Epithelial cell of prostate (primary cell): ENCODE measurements at regions not wholly inside any gene's neighbourhood (a gene's known extent, or its start where the extent isn't known, plus 50 kb on each side); places are given as distances from the start of the nearest gene placed in this dataset.

Source experiments
- DNase-seq: peaks from one replicate; pipeline ENCODE4 v3.0.0-alpha.2; 2011; ENCODE audit warnings: low read depth, low spot score
- H3K27ac ChIP-seq: fragments of 450-650 bp; 2 replicates; pipeline ENCODE4 v1.5.1; 2017; ENCODE audit warnings: mild to moderate bottlenecking

DNA sequence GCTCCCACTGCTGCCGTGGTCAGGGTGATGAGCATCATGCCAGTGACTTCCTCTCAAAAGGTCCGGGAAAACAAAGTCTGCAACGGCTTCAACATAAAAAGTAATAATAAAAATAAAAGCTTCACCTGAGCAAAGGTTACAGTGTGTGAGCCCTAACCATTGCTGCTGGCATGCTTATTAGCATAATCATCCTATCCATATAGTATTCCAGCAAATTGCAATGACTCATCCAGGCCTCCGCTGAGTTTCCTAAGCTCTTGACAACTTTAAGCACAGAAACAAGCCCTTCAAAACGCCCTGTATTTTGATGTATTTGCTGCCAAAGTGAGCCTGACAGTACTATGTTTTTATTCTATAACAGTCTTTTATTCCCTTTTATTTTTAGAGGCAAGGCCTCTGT, 100.5 kb downstream of the AASDH start:
- no peak for DNase-seq
- H3K27ac ChIP-seq, result no peak overlapping the region

- H3K27ac ChIP-seq, result no peak overlapping the region
- no peak for DNase-seq
Measured at GRCh38 chr4:56283375-56283774, 103.9 kb downstream of the AASDH start.

GRCh38 chr4:56282004-56282403, 105.3 kb downstream of the AASDH start:
- DNase-seq, result no peak
- no peak overlapping the region for H3K27ac ChIP-seq

DNA sequence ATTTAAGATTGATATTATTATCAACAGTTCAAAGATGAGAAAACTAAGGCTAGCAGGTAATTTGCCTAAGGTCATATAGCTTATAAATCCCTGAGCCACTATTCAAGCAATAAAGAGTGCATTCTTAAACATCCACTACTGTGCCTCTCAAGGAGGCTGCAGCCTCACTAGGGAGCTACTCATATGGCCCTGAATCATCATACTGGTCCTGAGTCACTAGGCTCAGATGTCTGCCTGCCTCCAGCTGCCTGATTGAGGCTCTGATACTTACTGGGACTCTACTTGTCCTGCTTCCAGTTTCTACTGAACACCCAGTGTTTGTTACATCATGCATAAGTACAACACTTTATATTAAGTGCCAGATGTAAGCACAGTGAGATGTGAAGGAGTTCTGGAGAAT, 110.7 kb downstream of the AASDH start:
- no peak for DNase-seq
- H3K27ac ChIP-seq, result no peak overlapping the region

DNA sequence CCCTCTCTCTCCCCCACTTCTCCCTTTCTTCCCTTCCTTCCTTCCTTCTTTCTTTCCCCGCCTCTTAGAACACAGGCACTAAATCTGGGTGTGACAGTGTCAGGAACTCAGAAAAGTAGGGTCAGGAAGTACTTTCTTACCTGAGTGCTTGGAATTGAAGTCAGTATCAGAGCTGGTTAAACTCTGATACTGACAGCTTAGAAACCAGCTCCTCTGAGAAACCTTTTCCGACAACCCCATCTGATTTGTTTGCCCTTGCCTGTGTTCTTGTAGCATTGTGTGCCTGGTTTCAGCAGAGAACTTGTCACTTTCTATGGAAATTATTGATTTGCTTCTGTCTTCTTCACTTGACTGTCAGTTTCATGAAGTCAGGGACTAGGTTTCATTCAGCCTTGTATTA, 113.9 kb downstream of the AASDH start:
- no peak for DNase-seq
- H3K27ac ChIP-seq, result no peak overlapping the region

DNA sequence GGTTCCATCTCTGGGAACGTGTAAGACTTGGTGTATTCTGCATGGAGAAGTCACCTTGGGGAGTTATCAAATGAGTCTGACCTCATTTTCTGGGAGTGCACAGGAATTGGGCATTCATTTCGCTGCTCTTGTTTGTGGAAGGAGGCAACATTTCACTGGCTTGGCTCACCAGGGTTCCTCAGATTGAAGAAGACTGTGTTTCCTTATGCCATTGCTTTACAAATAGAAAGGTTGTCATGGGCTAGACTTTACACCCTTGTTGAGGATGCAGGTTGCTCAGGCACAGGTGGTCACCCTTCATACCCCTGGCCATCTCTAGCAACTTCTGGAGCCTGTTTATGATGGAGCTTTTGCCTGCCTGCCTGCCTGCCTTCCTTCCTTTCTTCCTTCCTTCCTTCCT, 114.4 kb downstream of the AASDH start:
- no peak overlapping the region for H3K27ac ChIP-seq

DNA sequence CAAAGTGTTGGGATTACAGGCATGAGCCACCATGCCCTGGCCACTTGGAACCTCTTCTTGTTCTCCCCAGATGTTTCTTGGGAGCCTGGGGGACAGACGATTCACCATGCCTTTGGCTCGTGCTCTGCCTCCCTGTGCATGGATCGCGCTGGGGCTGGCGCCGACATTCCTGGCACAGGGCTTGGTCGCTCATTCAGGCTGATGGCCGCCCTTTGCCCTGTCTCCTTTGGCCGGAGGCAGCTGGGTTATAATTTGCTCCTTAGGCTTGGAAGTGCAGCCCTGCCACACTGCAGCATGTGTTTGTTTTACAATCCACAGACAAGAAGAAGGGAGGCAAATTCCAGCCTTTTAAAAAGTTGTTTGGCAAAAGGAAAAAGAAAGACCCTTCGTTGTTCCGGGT, 115.3 kb downstream of the AASDH start:
- no peak overlapping the region for H3K27ac ChIP-seq
- DNase-seq, result no peak

More for the DNA sequence above, 114.4 kb downstream of the AASDH start:
- DNase-seq, result no peak

DNA sequence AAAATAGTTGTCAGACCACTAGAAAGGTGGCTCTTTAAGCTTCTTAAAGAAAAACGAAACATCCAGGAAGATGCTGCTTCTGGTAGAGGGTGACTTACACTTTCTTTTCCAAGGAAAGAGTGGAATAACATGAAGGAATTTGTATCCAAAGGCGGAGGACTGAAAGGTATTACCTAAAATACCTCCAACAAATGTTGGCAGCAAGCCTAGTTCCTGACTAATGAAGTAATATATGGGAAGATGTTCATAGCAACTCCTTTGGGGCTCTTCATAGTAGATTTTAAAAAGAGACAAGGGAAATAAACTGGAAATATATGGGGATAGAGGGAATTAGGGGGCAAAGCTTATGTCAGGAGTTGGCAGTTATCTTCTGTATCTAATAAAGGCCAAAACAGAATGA, 116.2 kb downstream of the AASDH start:
- H3K27ac ChIP-seq, result no peak overlapping the region
- DNase-seq, result no peak

DNA sequence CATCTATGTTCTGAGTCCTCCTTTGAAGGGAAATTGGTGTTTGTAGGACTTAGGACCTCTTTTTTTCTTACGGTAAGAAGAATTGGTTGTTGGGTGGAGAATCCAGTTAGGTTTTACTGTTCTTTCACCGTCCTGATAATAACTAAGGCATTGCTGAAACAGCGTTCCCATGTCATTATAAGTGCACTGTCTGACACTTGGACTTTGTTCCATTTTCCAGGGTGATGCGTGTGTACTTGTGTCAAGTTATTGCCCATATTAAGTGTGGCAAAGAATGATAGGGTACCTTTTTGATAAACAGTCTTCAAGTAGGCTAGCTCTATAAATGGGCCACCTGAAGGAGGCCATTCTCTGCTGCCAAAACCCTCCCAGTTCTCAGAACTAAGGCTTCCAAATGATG, 119.7 kb downstream of the AASDH start:
- no peak overlapping the region for H3K27ac ChIP-seq
- no peak for DNase-seq

DNA sequence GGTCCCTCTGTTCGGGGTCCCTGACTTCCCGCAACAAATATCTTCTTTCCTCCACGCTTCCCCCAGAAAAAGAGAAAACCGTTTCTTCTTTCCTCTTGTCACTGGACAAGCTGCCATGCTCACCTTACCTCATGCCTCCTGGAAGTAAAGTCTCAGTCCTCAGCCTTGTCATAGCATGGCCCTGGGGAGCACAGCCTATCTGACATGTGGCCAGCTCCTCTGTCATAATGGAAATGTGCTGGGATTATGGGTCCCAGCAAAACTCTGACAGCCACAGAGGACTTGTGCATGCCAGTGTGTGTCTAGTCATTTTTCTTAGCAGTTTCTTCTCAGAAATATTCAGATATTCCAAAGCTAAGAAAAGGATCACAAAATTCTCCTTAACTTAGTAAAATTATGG, 122.4 kb downstream of the AASDH start:
- DNase-seq, result no peak
- H3K27ac ChIP-seq, result no peak overlapping the region

DNA sequence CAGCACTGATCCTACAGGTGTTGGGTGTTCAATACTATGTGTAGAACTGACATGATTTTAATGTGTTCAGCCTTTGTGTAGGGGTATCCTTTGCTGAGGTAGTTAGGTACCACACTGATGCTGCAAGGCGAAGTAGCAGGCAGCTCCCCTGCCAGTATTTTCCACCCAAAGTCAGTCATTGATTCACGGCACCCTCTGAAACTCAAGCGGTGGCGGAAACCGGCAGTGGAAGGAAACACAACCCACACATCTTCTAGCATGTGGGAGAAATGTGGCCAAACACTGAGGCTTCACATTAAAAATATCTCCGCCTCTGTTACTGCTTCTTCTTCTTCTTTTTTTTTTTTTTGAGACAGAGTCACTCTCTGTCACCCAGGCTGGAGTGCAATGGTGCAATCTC, 126.3 kb downstream of the AASDH start:
- no peak overlapping the region for H3K27ac ChIP-seq
- DNase-seq, result no peak

DNA sequence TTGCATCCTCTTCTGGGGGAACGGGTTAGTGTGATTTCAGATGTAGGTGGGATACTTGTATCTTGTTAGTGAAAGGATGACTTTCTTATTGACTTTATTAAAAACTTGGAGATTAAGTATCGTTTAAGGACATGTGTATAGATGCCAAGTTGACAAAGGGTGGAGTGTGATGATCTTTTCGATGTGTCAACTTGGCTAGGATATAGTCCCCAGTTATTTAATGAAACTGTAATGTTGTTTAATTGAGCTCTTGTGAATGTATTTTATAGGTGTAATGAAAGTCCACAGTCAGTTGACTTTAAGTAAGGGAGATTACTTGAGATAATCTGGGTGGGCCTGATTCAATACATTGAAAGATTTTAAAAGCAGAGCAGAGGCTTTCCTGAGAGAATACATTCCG, 127.0 kb downstream of the AASDH start:
- DNase-seq, result no peak

DNA sequence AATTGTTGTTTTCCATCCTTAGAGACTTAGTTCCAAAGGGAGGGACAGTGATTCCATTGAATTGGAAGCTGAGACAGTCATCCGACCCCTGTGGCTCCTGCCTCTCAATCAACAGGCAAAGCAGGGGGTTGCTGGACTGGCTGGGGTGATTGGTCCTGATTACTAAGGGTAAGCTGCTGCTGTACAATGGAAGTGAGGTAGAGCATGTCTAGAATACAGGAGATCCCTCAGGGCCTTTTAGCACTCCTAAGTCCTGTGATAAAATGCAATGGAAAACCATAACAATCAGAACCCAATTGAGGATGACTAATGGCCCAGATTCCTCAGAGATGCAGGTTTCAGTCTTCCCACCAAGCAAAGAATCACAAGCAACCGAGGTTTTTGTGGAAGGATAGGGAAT, 127.6 kb downstream of the AASDH start:
- no peak overlapping the region for H3K27ac ChIP-seq
- no peak for DNase-seq

More for the DNA sequence above, 127.0 kb downstream of the AASDH start:
- no peak overlapping the region for H3K27ac ChIP-seq

- no peak for DNase-seq
- no peak overlapping the region for H3K27ac ChIP-seq
Measured at GRCh38 chr4:56255820-56256219, 131.5 kb downstream of the AASDH start.

DNA sequence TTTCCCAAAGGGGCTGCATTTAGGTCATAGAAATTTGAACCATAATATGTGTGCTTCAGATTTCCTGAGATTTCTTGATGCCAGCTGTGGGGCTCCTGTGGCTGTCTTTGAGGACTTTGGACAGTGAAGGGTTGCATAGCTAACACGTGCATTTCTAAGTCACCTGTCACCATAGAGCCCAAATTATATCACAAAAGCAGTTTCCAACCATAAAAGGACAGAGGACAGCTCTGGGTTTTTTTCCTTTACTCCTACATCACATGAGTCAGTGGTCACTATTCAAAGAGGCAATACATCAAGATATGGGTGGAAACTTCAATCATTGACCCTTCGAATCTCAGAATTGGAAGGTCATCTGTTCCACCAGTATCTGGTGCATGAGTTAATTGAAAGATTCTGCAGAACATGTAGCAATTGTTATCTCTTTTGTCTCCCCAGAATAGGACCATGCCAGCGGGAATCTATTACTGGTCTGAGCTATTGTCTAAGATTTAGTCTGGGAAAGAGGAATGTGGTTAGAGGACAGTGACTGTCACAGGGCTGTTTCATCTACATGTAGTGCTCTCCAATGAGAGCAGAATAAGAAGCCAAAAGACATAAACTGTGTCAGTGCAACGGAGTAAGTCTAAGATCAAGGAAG, 133.5 kb downstream of the AASDH start:
- DNase-seq, result no peak
- H3K27ac ChIP-seq, result no peak overlapping the region

DNA sequence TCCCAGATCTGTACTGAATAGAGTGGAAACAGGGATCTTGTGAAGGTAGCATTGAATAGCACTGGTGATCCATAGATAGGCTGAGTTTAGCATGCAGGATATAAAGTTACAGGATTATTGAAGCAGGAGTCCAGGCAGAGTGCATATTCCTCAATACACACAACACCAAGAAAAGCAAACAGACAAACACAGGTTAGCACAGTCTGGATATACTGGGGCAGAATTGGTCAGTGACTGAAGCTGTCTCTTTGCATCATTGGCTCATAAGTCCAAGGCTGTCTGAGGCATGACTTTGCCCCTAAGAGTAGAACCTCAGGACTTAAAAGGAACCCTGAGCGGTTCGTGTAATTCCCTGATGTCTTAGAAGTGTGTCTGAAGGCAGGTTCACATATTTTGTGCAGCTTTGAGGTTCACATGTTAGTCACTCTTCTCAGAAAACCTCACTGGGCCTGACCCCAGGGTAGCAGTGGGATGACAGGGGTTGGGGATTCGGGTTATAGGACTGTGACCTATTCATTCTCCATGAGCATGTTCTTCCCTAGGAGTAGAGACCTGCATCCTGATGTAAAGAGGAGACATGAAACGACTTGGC, 134.6 kb downstream of the AASDH start:
- DNase-seq, result no peak
- H3K27ac ChIP-seq, result no peak overlapping the region

- no peak for DNase-seq
- H3K27ac ChIP-seq, result no peak overlapping the region
Measured at GRCh38 chr4:56251556-56251955, 135.7 kb downstream of the AASDH start.

- DNase-seq, result no peak
- H3K27ac ChIP-seq, result no peak overlapping the region
Measured at GRCh38 chr4:56250776-56251175, 136.5 kb downstream of the AASDH start.

GRCh38 chr4:56247646-56248045, 139.6 kb downstream of the AASDH start:
- H3K27ac ChIP-seq, result no peak overlapping the region
- no peak for DNase-seq

GRCh38 chr4:56246233-56246610, 141.1 kb downstream of the AASDH start:
- no peak for DNase-seq
- H3K27ac ChIP-seq, result no peak overlapping the region

- no peak for DNase-seq
- no peak overlapping the region for H3K27ac ChIP-seq
Measured at GRCh38 chr4:56245547-56246232, 141.6 kb downstream of the AASDH start.

GRCh38 chr4:56244681-56245080, 142.6 kb downstream of the AASDH start:
- H3K27ac ChIP-seq, result no peak overlapping the region
- DNase-seq, result no peak
